Activated CD4-positive, alpha-beta T cell treated with anti-CD3 and anti-CD28 coated beads, Interleukin-2, amount 50 U/mL, for 24 hours (primary cell): ENCODE measurements at regions not wholly inside any gene's neighbourhood (a gene's known extent, or its start where the extent isn't known, plus 50 kb on each side); places are given as distances from the start of the nearest gene placed in this dataset.

Experiments used
- DNase-seq, 2 donors: peaks; one replicate each; pipeline ENCODE4 v3.0.0-alpha.2; 2020; ENCODE audit warnings: low read depth in 1 of 2, low spot score in 1 of 2

DNA sequence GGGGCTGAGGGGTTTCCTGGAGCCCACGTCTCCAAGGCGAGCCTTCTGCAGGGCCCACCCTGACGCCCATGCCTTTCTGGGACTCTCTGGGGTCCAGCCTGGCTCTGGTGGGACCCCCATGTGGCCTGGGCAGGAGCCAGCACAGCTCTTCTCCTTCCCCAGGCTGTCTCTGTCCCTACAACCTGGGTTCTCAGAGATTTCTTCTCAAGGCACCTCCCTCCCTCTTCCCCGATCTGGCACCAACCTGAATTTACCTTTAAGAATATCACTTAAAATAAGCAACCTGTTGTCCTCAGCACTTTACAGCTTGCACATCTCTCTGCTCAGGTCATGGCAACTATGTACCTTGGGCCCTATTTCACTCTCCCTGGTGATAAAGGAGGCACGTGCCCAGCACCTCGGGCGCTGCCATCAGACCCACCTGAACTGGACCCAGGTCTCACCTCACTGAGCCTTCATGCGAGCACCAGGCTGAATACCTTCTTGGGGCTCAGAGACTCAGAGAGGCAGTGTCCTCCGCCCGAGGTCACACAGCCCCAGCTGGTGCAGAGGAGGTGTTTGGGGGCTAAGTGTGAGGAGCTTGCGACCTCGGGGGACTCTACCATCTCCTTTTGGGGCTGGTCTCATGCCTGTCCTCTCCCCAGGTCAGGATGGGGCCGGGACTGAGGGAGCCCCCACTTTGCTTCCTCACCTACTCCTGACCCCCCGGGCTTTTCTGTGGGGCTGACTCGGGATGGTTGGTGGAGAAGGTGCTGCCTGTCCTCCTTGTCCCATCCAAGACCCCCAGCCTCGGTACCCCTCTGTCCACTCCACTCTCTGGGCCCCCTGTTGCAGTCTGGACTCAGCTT, 217.7 kb downstream of the C9orf50 start:
- DNase-seq: no peak

DNA sequence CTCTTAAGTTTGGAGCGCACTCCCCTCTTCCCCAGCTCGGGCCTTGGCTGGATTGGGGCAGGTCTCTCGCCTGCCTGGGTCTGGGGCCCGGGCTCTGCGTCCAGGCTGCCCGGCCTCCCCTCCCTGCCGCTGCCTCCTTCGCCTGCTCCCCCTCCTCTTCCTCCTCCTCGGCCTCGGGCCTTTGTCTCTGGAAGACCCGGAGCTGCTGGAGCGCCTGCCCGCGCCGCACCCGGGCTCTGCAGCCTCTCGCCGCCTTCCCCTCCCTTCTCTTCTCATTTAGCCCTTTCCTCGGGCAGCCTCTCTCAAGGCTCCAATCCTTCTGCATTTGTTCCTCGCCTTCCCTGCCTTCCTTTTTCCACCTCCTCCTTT, 218.5 kb downstream of the C9orf50 start:
- DNase-seq: no peak

- DNase-seq: no peak
These were observed 219.1 kb downstream of the C9orf50 start for GRCh38 chr9:129401623-129402370.

GRCh38 chr9:129400971-129401622, 219.8 kb downstream of the C9orf50 start:
- DNase-seq: no peak

- DNase-seq: no peak
These were observed 220.6 kb downstream of the C9orf50 start for GRCh38 chr9:129400001-129400970.

- no peak for DNase-seq
These were observed 221.3 kb downstream of the C9orf50 start for GRCh38 chr9:129399634-129399990.

- no peak for DNase-seq
These were observed 221.0 kb upstream of the IER5L start for GRCh38 chr9:129398961-129399633.

GRCh38 chr9:129398101-129398960, 220.3 kb upstream of the IER5L start:
- DNase-seq: no peak

GRCh38 chr9:129397335-129397734, 219.3 kb upstream of the IER5L start:
- no peak for DNase-seq

DNA sequence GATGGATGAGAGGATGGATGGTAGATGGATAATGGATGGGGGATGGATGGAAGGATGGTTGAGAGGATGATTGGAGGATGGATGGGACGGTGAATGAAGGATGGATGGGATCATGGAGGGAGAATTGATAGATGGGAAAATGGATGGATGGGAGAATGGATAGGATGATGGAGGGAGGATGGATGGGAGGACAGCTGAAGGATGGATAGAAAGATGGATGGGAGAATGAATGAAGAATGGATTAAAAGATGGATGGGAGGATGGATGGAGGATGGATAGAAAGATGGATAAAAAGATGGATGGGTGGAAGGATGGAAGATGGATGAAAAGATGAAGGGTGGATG, 218.3 kb upstream of the IER5L start:
- no peak for DNase-seq

DNA sequence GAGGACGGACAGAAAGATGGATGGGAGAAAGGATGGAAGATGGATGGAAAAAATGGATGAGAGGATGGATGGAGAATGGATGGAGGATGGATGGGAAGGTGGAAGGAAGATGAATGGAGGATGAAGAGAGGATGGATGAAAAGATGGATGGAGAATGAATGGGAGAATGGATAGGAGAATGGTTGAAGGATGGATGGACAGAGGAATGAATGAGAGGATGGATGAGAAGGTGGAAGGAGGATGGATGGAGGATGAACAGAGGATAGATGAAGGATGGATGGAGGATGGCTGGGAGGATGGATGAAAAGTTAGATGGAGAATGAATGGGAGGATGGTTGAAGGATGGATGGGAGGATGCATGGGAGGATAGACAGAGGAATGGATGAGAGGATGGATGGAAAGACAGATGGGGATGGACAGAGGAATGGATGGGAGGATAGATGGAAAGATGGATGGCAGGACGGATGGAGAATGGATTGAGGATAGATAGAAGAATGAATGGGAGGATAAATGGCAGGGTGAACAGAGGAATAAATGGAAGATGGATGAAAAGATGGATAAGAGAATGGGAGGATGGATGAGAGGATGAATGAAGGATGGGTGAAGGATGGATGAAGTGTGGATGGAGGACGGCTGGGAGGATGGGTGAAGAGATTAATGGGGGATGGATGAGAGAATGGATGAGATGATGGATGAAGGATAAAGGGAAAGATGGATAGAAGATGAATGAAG, 217.7 kb upstream of the IER5L start:
- DNase-seq: no peak

- DNase-seq: no peak
These were observed 216.8 kb upstream of the IER5L start for GRCh38 chr9:129394886-129395279.

GRCh38 chr9:129394061-129394885, 216.2 kb upstream of the IER5L start:
- DNase-seq: no peak

- DNase-seq: no peak
These were observed 215.0 kb upstream of the IER5L start for GRCh38 chr9:129393064-129393463.

- no peak for DNase-seq
These were observed 214.1 kb upstream of the IER5L start for GRCh38 chr9:129392093-129392541.

DNA sequence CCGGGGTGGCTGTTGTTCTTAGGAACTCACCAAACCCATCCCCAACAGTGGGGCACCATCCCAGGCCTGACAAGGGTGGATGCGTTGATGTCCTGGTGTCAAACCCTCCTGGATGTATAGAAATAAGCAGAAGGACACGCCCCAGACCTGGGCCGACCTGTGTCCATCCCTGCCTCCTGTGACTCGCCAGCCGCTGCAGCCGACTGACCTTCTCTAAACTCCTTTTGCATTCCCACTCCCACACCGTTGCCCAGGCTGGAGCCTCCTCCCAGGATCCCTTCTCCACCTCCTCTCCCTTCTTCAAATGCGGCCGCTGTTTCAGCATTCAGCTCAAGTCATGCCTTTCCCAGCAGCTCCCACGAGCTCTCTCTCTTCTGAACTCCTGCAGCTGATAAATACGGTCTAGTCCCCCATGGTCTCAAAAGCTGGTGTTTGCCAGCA, 213.2 kb upstream of the IER5L start:
- DNase-seq: no peak

DNA sequence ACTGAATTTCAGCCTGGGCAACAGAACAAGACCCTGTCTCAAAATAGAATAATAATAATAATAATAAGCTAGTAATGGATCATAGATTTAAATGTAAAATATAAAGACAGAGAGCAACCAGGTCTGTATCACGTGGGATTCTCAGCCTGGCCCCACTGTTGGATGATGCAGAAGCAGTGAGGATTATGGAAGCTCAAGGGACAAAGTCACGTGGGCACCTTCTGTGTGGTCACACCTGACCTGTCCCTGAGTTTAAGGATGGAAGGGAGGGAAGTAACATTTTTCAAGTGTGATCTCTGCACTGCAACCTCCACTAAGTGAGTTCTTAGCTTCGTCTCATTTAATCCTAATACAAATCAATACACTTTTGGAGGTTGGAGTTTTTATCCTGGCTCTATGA, 212.5 kb upstream of the IER5L start:
- no peak for DNase-seq

DNA sequence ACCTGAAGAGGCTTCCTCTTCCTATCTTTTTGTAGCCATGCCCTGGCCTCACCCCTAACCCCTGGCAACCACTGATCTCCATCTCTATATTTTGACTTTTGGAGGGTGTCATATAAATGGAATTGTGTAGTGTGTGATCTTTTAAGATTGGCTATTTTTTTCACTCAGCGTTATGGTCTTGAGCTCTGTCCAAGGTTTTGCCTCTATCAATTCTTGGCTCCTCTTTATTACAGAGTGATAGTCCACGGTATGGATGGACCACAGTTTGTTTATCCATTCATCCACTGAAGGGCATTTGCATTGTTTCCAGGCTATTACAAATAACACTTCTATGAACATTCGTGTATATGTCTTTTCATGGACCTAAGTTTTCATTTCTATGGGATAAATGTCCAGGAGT, 209.8 kb upstream of the IER5L start:
- no peak for DNase-seq
